ENCODE measurements at regions not wholly inside any gene's neighbourhood (a gene's known extent, or its start where the extent isn't known, plus 50 kb on each side); places are given as distances from the start of the nearest gene placed in this dataset.

DNA sequence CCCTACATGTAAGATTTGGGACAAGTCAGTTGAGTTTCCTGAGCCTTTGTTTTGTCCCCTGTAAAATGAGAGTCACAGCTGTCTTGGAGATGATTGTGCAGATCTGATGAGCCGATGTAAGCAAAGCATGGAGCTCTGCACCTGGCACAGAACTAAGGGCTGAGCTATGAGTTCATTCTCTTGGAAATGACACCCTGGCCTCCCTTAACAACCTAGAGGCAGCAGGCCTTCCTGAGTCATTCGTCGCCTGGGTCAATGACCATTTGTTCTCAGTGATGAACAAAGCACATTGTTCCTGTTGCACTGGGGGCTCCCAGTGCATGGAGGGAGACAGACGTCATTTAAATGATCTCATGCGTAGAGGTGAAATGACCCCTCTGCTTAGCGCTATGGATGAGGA lies 62.8 kb upstream of the GCSH start:
- TF ChIP-seq CTCF (IDR thresholded peaks at IDR 0.05; ENCODE audit: unreplicated experiment), result no peak
- no peaks in the 10 kb centered on the region for H3K36me3 Mint-ChIP-seq
- H3K9me3 Mint-ChIP-seq, result no peaks in the 10 kb centered on the region
- no peaks in the 10 kb centered on the region for H3K4me1 Mint-ChIP-seq
- no peak overlapping the region for H3K4me3 Mint-ChIP-seq
- DNase-seq (ENCODE audit: low spot score in 2 of 2, unreplicated experiment in 2 of 2), result no peak
- no peak overlapping the region for H3K27ac Mint-ChIP-seq
- H3K27me3 Mint-ChIP-seq (ENCODE audit: low read depth), result no peaks in the 10 kb centered on the region

GRCh38 chr16:81155769-81156168 lies 59.6 kb upstream of the GCSH start:
- no peak for DNase-seq (ENCODE audit: low spot score in 2 of 2, unreplicated experiment in 2 of 2)
- no peaks in the 10 kb centered on the region for H3K9me3 Mint-ChIP-seq
- H3K27me3 Mint-ChIP-seq (ENCODE audit: low read depth), result no peaks in the 10 kb centered on the region
- H3K4me3 Mint-ChIP-seq, result no peak overlapping the region
- no peak overlapping the region for H3K27ac Mint-ChIP-seq
- H3K4me1 Mint-ChIP-seq, result no peaks in the 10 kb centered on the region
- H3K36me3 Mint-ChIP-seq, result no peaks in the 10 kb centered on the region
- no peak for TF ChIP-seq CTCF (IDR thresholded peaks at IDR 0.05; ENCODE audit: unreplicated experiment)

DNA sequence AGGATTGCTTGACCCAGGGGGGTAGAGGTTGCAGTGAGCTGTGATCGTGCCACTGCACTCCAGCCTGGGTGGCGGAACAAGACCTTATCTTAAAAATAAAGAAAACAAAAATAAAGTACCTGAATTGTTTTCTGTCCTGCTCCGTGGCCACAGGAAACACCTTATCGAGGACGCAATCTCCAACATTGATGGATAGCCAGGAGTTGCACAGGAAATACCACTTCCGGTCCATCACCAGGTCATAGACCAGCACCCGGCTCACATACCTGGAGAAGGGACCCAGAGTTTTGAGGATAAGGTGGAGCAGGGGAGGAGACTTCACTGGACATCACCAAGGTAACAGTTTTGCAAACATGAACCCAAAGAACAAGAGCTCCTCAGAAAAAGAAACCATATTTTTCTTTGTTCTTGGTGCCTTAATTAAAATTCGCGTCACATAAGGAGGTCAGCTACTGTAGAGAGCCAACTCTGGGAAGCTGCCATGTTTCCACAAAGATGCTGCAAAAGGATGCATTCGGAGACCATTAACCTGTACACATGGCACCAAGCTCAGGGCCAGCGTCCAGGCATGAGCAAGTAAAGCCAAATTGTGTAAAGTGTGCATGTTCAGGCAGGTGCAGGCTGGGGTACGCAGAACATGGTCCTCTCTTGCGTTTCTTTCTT lies 55.6 kb upstream of the GCSH start:
- no peak for DNase-seq (ENCODE audit: low spot score in 2 of 2, unreplicated experiment in 2 of 2)
- no peaks in the 10 kb centered on the region for H3K4me1 Mint-ChIP-seq
- H3K36me3 Mint-ChIP-seq, result no peaks in the 10 kb centered on the region
- no peak for TF ChIP-seq CTCF (IDR thresholded peaks at IDR 0.05; ENCODE audit: unreplicated experiment)
- no peaks in the 10 kb centered on the region for H3K9me3 Mint-ChIP-seq
- no peaks in the 10 kb centered on the region for H3K27me3 Mint-ChIP-seq (ENCODE audit: low read depth)
- no peak overlapping the region for H3K4me3 Mint-ChIP-seq
- no peak overlapping the region for H3K27ac Mint-ChIP-seq

GRCh38 chr16:81149614-81150013 lies 53.4 kb upstream of the GCSH start:
- no peaks in the 10 kb centered on the region for H3K9me3 Mint-ChIP-seq
- DNase-seq (ENCODE audit: low spot score in 2 of 2, unreplicated experiment in 2 of 2), result no peak
- no peaks in the 10 kb centered on the region for H3K27me3 Mint-ChIP-seq (ENCODE audit: low read depth)
- TF ChIP-seq CTCF (IDR thresholded peaks at IDR 0.05; ENCODE audit: unreplicated experiment), result no peak
- H3K36me3 Mint-ChIP-seq, result no peaks in the 10 kb centered on the region
- no peak overlapping the region for H3K4me3 Mint-ChIP-seq
- no peak overlapping the region for H3K27ac Mint-ChIP-seq
- H3K4me1 Mint-ChIP-seq, result no peaks in the 10 kb centered on the region

- Mint-ChIP-seq H3K27me3 (ENCODE audit: low read depth) (no peaks in the 10 kb centered on the region), H3K27ac (no peak overlapping the region), H3K36me3 (no peaks in the 10 kb centered on the region), H3K9me3 (no peaks in the 10 kb centered on the region), H3K4me3 (no peak overlapping the region), H3K4me1 (peaks cover 2% of the 10 kb centered on the region)
- no peak for TF ChIP-seq CTCF (IDR thresholded peaks at IDR 0.05; ENCODE audit: unreplicated experiment)
- DNase-seq (ENCODE audit: low spot score in 2 of 2, unreplicated experiment in 2 of 2), result no peak
Observed at GRCh38 chr16:81148277-81148676, 52.1 kb upstream of the GCSH start.

Data from mesothelial cell of epicardium (in vitro differentiated cells).